GM13977 (cell line): ENCODE measurements at regions not wholly inside any gene's neighbourhood (a gene's known extent, or its start where the extent isn't known, plus 50 kb on each side); places are given as distances from the start of the nearest gene placed in this dataset.

Experiments used
- DNase-seq: peaks from one replicate; pipeline ENCODE4 v3.0.0; 2012; ENCODE audit warnings: low spot score
- CTCF ChIP-seq: IDR thresholded peaks from 2 replicates; pipeline ENCODE4 v1.5.1; 2012; ENCODE audit warnings: mild to moderate bottlenecking, control low read depth; ENCODE audit not compliant: insufficient read depth; ENCODE audit errors: extremely low read depth, missing control alignments
- in situ Hi-C: fragments of 300-500 bp; cut with MboI; formaldehyde crosslinking; loops from one replicate; pipeline ENCODE4 v1.12.0; 2022; ENCODE audit warnings: low sequenced_read_pairs, low pct_unique_long_range_greater_than_20kb, mixed read lengths, inconsistent platforms; ENCODE audit not compliant: unreplicated experiment

GRCh38 chr4:57234252-57234775 lies 124.1 kb upstream of the IGFBP7 start:
- in situ Hi-C loops: no loop called here
- TF ChIP-seq CTCF: no peak
- no peak for DNase-seq

GRCh38 chr4:57233386-57233785 lies 123.2 kb upstream of the IGFBP7 start:
- DNase-seq: no peak
- TF ChIP-seq CTCF: no peak
- in situ Hi-C loops: no loop called here

DNA sequence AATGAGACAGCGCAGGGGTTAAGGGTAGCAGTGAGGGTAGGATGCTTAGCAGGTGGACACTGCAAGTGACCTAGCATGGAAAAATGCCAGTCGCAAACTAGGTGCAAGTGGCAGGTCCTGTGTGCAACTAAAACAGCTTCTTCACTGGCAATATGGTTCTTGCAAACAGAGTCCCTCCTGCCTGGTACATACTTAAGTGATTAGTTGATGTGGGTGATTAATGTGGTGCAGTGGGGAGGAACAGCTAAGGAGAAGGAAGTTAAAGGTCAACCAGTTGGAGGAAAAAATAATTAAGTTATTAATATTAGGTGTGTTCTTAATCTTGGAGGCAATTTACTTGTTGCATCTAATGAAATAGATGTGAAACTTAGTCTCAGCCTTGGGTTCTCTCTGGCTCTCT lies 121.6 kb upstream of the IGFBP7 start:
- in situ Hi-C loops: no loop called here
- DNase-seq: no peak
- no peak for TF ChIP-seq CTCF

DNA sequence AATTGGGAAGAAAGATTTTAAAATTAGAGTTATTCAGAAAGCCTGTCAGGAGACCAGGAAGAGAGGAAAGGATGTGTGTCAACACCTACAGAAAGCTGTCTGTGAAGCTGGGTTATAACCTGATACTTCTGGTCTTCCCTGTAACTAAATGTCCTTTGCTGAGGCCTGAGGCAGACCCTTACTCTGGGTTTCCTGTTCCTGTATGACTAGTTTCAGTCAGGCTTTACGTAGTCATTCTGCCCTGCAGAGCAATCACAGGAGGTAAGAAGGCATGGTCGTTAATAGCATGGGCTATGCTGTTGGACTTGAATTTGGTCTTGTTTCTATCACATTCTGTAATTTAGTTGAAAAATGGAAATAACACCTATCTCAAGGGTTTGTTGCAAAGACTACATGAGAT lies 110.5 kb upstream of the IGFBP7 start:
- in situ Hi-C loops: no loop called here
- no peak for TF ChIP-seq CTCF
- no peak for DNase-seq

DNA sequence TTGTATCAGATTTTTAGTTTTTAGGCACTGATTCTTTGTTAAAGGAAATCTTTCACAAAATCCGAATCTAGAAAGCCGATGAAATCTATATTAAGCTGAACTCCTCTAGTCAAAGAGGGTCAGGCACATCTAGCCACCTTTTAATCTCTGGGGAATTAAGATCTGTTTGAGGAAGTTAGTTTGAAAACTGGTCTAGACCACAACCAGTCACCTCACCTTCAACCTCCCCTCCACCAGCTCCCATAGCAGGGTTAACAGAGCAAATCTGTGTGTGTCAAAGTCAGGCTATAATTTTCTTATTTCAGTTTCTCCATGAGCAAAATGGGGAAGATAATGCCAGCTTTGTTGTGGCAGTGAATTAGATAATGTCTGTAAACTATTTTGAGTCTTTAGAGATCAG lies 110.0 kb upstream of the IGFBP7 start:
- in situ Hi-C loops: no loop called here
- DNase-seq: no peak
- TF ChIP-seq CTCF: no peak

- in situ Hi-C loops: no loop called here
- no peak for TF ChIP-seq CTCF
- DNase-seq: no peak
Measured at GRCh38 chr4:57219431-57219830, 109.2 kb upstream of the IGFBP7 start.

- DNase-seq: no peak
- no peak for TF ChIP-seq CTCF
- in situ Hi-C loops: no loop called here
Measured at GRCh38 chr4:57214654-57215411, 104.6 kb upstream of the IGFBP7 start.
